DOHH2 (cell line): ENCODE measurements at regions not wholly inside any gene's neighbourhood (a gene's known extent, or its start where the extent isn't known, plus 50 kb on each side); places are given as distances from the start of the nearest gene placed in this dataset.

Experiments used
- H3F3A ChIP-seq: fragments of 200-600 bp; sonication (generic), shearing (Covaris generic); 2 replicates; pipeline ENCODE4 v1.6.0; 2016; ENCODE audit warnings: antibody characterized with exemption, mild to moderate bottlenecking; ENCODE audit not compliant: control insufficient read depth, insufficient read depth
- H3K27ac ChIP-seq: fragments of 200-600 bp; sonication (generic); 2 replicates; pipeline ENCODE4 v1.5.1; 2014; ENCODE audit warnings: low read depth, mild to moderate bottlenecking, low read length, moderate library complexity
- H3K27me3 ChIP-seq: fragments of 200-600 bp; sonication (generic); 2 replicates; pipeline ENCODE4 v1.6.1; 2014; ENCODE audit warnings: mild to moderate bottlenecking, low read length, mixed read lengths; ENCODE audit not compliant: control insufficient read depth
- H3K36me3 ChIP-seq: fragments of 200-600 bp; sonication (generic); 2 replicates; pipeline ENCODE4 v1.6.1; 2014; ENCODE audit warnings: mild to moderate bottlenecking, low read length, moderate library complexity, mixed read lengths; ENCODE audit not compliant: control insufficient read depth
- H3K4me1 ChIP-seq: fragments of 200-600 bp; sonication (generic); 2 replicates; pipeline ENCODE4 v1.6.1; 2014; ENCODE audit warnings: mild to moderate bottlenecking, low read length, mixed read lengths; ENCODE audit not compliant: control insufficient read depth
- H3K4me2 ChIP-seq: fragments of 200-600 bp; sonication (generic); 2 replicates; pipeline ENCODE4 v1.6.0; 2014; ENCODE audit warnings: mild to moderate bottlenecking, low read length, moderate library complexity
- H3K4me3 ChIP-seq: fragments of 200-600 bp; sonication (generic); 2 replicates; pipeline ENCODE4 v1.5.1; 2014; ENCODE audit warnings: mild to moderate bottlenecking, low read length, mixed read lengths
- H3K79me2 ChIP-seq: fragments of 200-600 bp; sonication (generic); 2 replicates; pipeline ENCODE4 v1.6.1; 2014; ENCODE audit warnings: mild to moderate bottlenecking, low read length, mixed read lengths; ENCODE audit not compliant: control insufficient read depth
- H3K9me2 ChIP-seq: fragments of 200-600 bp; sonication (generic); replicated peaks from 2 replicates; pipeline ENCODE4 v1.6.1; 2014; ENCODE audit warnings: mild to moderate bottlenecking, low read length, mixed read lengths; ENCODE audit not compliant: control insufficient read depth
- H3K9me3 ChIP-seq: fragments of 200-600 bp; sonication (generic); 2 replicates; pipeline ENCODE4 v1.6.1; 2014; ENCODE audit warnings: antibody characterized with exemption, low read length, mixed read lengths; ENCODE audit not compliant: control insufficient read depth, insufficient read depth
- H4K20me1 ChIP-seq: fragments of 200-600 bp; sonication (generic); 2 replicates; pipeline ENCODE4 v1.6.0; 2014; ENCODE audit warnings: low read depth, mild to moderate bottlenecking, antibody characterized with exemption, low read length, moderate library complexity; ENCODE audit not compliant: control insufficient read depth, insufficient read depth
- EZH2phosphoT487 ChIP-seq: fragments of 200-600 bp; sonication (generic); IDR thresholded peaks from 2 replicates; pipeline ENCODE4 v1.6.1; 2017; ENCODE audit warnings: borderline replicate concordance, mild to moderate bottlenecking, antibody characterized with exemption, low read length, moderate library complexity, mixed read lengths
- TF ChIP-seq, protein P1 (sequence below): fragments of 200-600 bp; sonication (generic); IDR thresholded peaks from one replicate; pipeline ENCODE4 v1.5.1; 2014; ENCODE audit warnings: antibody characterized with exemption, mild to moderate bottlenecking, low read depth, low read length; ENCODE audit not compliant: poor library complexity, severe bottlenecking

- no peaks in the 10 kb centered on the region for H3K79me2 ChIP-seq
- no peaks in the 10 kb centered on the region for H3K9me2 ChIP-seq
- H3K27me3 ChIP-seq, result no peaks in the 10 kb centered on the region
- H3K27ac ChIP-seq, result no peak overlapping the region
- no peaks in the 10 kb centered on the region for H3F3A ChIP-seq
- H3K4me2 ChIP-seq, result no peak overlapping the region
- no peaks in the 10 kb centered on the region for H3K9me3 ChIP-seq
- no peak for TF ChIP-seq EZH2phosphoT487
- TF ChIP-seq, protein P1, sequence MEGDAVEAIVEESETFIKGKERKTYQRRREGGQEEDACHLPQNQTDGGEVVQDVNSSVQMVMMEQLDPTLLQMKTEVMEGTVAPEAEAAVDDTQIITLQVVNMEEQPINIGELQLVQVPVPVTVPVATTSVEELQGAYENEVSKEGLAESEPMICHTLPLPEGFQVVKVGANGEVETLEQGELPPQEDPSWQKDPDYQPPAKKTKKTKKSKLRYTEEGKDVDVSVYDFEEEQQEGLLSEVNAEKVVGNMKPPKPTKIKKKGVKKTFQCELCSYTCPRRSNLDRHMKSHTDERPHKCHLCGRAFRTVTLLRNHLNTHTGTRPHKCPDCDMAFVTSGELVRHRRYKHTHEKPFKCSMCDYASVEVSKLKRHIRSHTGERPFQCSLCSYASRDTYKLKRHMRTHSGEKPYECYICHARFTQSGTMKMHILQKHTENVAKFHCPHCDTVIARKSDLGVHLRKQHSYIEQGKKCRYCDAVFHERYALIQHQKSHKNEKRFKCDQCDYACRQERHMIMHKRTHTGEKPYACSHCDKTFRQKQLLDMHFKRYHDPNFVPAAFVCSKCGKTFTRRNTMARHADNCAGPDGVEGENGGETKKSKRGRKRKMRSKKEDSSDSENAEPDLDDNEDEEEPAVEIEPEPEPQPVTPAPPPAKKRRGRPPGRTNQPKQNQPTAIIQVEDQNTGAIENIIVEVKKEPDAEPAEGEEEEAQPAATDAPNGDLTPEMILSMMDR, result no peak
- no peaks in the 10 kb centered on the region for H3K36me3 ChIP-seq
- H3K4me1 ChIP-seq, result no peaks in the 10 kb centered on the region
- no peak overlapping the region for H3K4me3 ChIP-seq
- H4K20me1 ChIP-seq, result no peaks in the 10 kb centered on the region
Observed at GRCh38 chr3:115525731-115526130, 97.6 kb upstream of the GAP43 start.

- H3K4me2 ChIP-seq, result no peak overlapping the region
- H3K27me3 ChIP-seq, result no peaks in the 10 kb centered on the region
- no peaks in the 10 kb centered on the region for H4K20me1 ChIP-seq
- no peak overlapping the region for H3K4me3 ChIP-seq
- H3K27ac ChIP-seq, result no peak overlapping the region
- TF ChIP-seq, protein P1, result no peak
- TF ChIP-seq EZH2phosphoT487, result no peak
- no peaks in the 10 kb centered on the region for H3K79me2 ChIP-seq
- H3K4me1 ChIP-seq, result no peaks in the 10 kb centered on the region
- no peaks in the 10 kb centered on the region for H3K36me3 ChIP-seq
- no peaks in the 10 kb centered on the region; the same call in 1 of the 2 replicates for H3K9me2 ChIP-seq
- no peaks in the 10 kb centered on the region for H3K9me3 ChIP-seq
- H3F3A ChIP-seq, result no peaks in the 10 kb centered on the region
Observed at GRCh38 chr3:115533218-115533617, 90.1 kb upstream of the GAP43 start.

GRCh38 chr3:115536171-115536570 lies 87.1 kb upstream of the GAP43 start:
- Histone ChIP-seq H3K4me1 (no peaks in the 10 kb centered on the region), H3K36me3 (no peaks in the 10 kb centered on the region), H3K9me2 (no peaks in the 10 kb centered on the region; the same call in 1 of the 2 replicates), H3K27ac (no peak overlapping the region), H3F3A (no peaks in the 10 kb centered on the region), H3K79me2 (no peaks in the 10 kb centered on the region), H3K9me3 (no peaks in the 10 kb centered on the region), H3K27me3 (no peaks in the 10 kb centered on the region), H4K20me1 (no peaks in the 10 kb centered on the region), H3K4me2 (no peak overlapping the region), H3K4me3 (no peak overlapping the region)
- TF ChIP-seq EZH2phosphoT487, result no peak
- TF ChIP-seq, protein P1, result no peak
